ENCODE measurements at regions not wholly inside any gene's neighbourhood (a gene's known extent, or its start where the extent isn't known, plus 50 kb on each side); places are given as distances from the start of the nearest gene placed in this dataset.

- Histone ChIP-seq H4K20me1 (replicated peaks; ENCODE audit: control insufficient read depth, insufficient read depth, low read length) (no peaks in the 10 kb centered on the region; the same call in 1 of the 2 replicates), H3K27ac (ENCODE audit: extremely low read depth, low read depth, low read length) (no peak overlapping the region), H3K9me1 (ENCODE audit: control insufficient read depth, insufficient read depth, low read length) (no peaks in the 10 kb centered on the region), H2AFZ (ENCODE audit: low read depth, low read length) (no peak overlapping the region), H3K79me2 (ENCODE audit: control insufficient read depth, insufficient read depth, low read length) (no peaks in the 10 kb centered on the region), H3K9me3 (replicated peaks; ENCODE audit: control insufficient read depth, insufficient read depth, low read depth, low read length) (no peaks in the 10 kb centered on the region), H3K4me2 (ENCODE audit: insufficient read depth, low read length) (no peak overlapping the region), H3K27me3 (ENCODE audit: control insufficient read depth in 2 of 2, insufficient read depth in 2 of 2, low read length in 2 of 2) (peaks cover 9 to 68% of the 10 kb centered on the region in 2 experiments; a peak in 4 of 5 replicates), H3K4me1 (replicated peaks in 1 of 2; ENCODE audit: control insufficient read depth in 2 of 2, insufficient read depth in 2 of 2, low read length in 2 of 2) (peaks cover 0 to 3% of the 10 kb centered on the region in 2 experiments; a peak in 1 of 5 replicates), H3K36me3 (ENCODE audit: control insufficient read depth, insufficient read depth, low read length) (no peaks in the 10 kb centered on the region), H3K9ac (ENCODE audit: insufficient read depth in 1 of 2, low read depth in 2 of 2, low read length in 2 of 2) (no peak overlapping the region), H3K4me3 (no peak overlapping the region)
- ChIA-PET POLR2A (interaction anchor here (1.5 kb wide), 1 partner anchor 13 kb away, joined by 4 read pairs; no protein-coding TSS in a partner anchor), CTCF (ENCODE audit: low intra/inter-chr PET ratio) (no interaction called here)
- WGBS (ENCODE audit: insufficient coverage, low coverage, missing lambda C conversion rate): 3% methylated on average over 5 of the region's 6 CpGs
- no TSS peak for BruUV-seq (replicated peaks)
- DNase-seq (ENCODE audit: extremely low read depth in 1 of 4, low spot score in 3 of 4) (no peak), FAIRE-seq (no peak), ATAC-seq (no peak)
- in situ Hi-C loops (cut with MboI): no loop called here
- TF ChIP-seq DMBX1 (CRISPR knock-in tag; IDR thresholded peaks at IDR 0.05; ENCODE audit: borderline replicate concordance): no peak
- TF ChIP-seq RUNX1 (IDR thresholded peaks at IDR 0.05; ENCODE audit: low read depth): no peak
- no peak for TF ChIP-seq REST (IDR thresholded peaks at IDR 0.05; ENCODE audit: borderline replicate concordance)
- no peak for TF ChIP-seq REST (CRISPR knock-in tag; IDR thresholded peaks at IDR 0.05; ENCODE audit: low read depth)
- TF ChIP-seq ELK1 (CRISPR knock-in tag; IDR thresholded peaks at IDR 0.05): no peak
- intact Hi-C loops (cut with micrococcal nuclease): no loop called here
Observed at GRCh38 chr9:126053913-126054312, 272.7 kb upstream of the MVB12B start.

Measured in K562 (cell line).